GM23248 (cell line): ENCODE measurements at regions not wholly inside any gene's neighbourhood (a gene's known extent, or its start where the extent isn't known, plus 50 kb on each side); places are given as distances from the start of the nearest gene placed in this dataset.

Source experiments
- EZH2 ChIP-seq: fragments of 200-600 bp; sonication (generic); IDR thresholded peaks from 2 replicates; pipeline ENCODE4 v1.6.1; 2018; ENCODE audit warnings: antibody characterized with exemption, mild to moderate bottlenecking; ENCODE audit not compliant: insufficient read depth, poor library complexity, severe bottlenecking
- EZH2phosphoT487 ChIP-seq: fragments of 200-600 bp; sonication (generic); IDR thresholded peaks from 2 replicates; pipeline ENCODE4 v1.6.1; 2018; ENCODE audit warnings: antibody characterized with exemption, moderate library complexity, mild to moderate bottlenecking, low read depth; ENCODE audit not compliant: insufficient read depth

DNA sequence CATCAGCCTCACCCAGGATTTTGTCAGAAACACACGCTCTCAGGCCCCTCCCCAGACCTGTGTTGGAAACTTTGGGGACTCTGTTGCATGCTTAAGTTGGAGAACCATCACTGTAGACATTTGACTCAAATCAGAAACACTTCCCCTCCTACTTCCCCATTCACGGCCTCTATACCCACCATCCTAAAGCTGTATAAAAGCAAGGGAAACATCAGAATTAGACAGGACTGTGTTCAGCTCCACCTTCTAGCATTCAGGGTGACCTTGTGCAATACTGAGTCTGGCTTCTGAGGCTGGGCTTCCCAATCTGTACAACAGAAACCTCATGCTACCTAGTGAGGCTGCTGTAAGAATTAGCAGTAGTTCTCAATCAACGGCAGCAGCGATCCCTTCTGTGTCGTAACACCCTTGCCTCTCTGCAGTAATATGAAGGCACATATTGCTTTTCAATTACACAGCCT is 252.3 kb downstream of the LY86 start:
- no peak for TF ChIP-seq EZH2phosphoT487
- TF ChIP-seq EZH2, result no peak
